Glutamatergic neuron (in vitro differentiated cells): ENCODE measurements at regions not wholly inside any gene's neighbourhood (a gene's known extent, or its start where the extent isn't known, plus 50 kb on each side); places are given as distances from the start of the nearest gene placed in this dataset.

Experiments used
- DNase-seq: peaks from one replicate; pipeline ENCODE4 v3.0.0; 2022
- H3K27ac Mint-ChIP-seq: one replicate; pipeline ENCODE4 v1.8.0; 2020; ENCODE audit warnings: mild to moderate bottlenecking, mixed read lengths, inconsistent platforms; ENCODE audit not compliant: unreplicated experiment
- H3K27me3 Mint-ChIP-seq: one replicate; pipeline ENCODE4 v1.8.0; 2020; ENCODE audit warnings: mild to moderate bottlenecking, moderate library complexity, mixed read lengths, inconsistent platforms; ENCODE audit not compliant: unreplicated experiment
- H3K36me3 Mint-ChIP-seq: one replicate; pipeline ENCODE4 v1.8.0; 2020; ENCODE audit warnings: mild to moderate bottlenecking, mixed read lengths, inconsistent platforms; ENCODE audit not compliant: unreplicated experiment
- H3K4me1 Mint-ChIP-seq: one replicate; pipeline ENCODE4 v1.8.0; 2020; ENCODE audit warnings: mild to moderate bottlenecking, low read depth, mixed read lengths, inconsistent platforms; ENCODE audit not compliant: unreplicated experiment
- H3K4me3 Mint-ChIP-seq: one replicate; pipeline ENCODE4 v1.8.0; 2020; ENCODE audit warnings: mild to moderate bottlenecking, mixed read lengths, inconsistent platforms; ENCODE audit not compliant: unreplicated experiment
- H3K9me3 Mint-ChIP-seq: one replicate; pipeline ENCODE4 v1.8.0; 2020; ENCODE audit warnings: mild to moderate bottlenecking, moderate library complexity, mixed read lengths, inconsistent platforms; ENCODE audit not compliant: unreplicated experiment
- TF ChIP-seq, protein P1 (sequence below): fragments of 200-600 bp; sonication (generic); IDR thresholded peaks from one replicate; pipeline ENCODE4 v1.5.0; 2021; ENCODE audit not compliant: partially characterized antibody, unreplicated experiment

DNA sequence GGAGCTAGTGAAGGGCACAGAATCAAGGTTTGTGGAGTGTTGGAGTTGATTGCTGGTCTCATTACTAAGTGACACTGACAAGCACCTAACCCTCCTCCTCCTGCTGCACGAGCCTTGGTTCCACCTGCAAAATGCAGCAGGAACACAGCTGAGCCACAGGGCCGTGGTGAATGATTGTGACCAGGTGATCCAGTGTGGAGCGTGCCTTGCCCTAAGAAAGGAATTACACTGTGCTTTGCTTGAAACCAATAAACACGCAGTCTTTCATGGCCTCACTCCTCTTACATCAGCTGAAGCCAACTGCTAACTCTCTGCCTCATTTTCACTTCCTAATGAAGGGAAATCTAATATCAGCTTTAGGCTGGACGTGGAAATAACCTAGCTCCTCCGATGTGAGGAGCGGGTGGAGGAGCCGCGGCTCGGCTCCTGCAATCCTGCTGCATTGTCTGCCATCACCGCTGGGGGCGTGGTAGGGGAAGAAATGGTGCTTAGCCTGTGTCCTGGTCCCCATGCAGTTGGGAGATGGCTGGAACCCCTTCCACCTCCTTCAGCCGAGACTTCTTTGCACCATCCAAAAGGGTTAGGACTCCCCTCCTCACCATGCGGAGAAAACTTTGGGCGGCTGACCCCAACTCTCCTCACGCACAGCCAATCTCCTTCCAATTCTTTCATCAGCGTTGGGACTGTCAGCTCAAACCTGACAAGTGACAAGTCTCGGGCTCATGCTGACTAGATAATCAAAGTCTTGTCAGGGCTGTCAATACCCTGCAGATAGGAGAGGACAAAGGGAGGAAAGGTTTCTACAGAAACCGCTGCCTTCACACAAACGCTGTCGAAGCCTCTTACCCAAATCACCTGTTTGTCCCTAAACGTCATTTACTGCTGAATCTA is 427.9 kb downstream of the ZNF536 start:
- no peak overlapping the region for H3K27ac Mint-ChIP-seq
- peaks cover 6% of the 10 kb centered on the region for H3K27me3 Mint-ChIP-seq
- peak; percentile 85 for DNase-seq
- no peak overlapping the region for H3K4me3 Mint-ChIP-seq
- TF ChIP-seq, protein P1, sequence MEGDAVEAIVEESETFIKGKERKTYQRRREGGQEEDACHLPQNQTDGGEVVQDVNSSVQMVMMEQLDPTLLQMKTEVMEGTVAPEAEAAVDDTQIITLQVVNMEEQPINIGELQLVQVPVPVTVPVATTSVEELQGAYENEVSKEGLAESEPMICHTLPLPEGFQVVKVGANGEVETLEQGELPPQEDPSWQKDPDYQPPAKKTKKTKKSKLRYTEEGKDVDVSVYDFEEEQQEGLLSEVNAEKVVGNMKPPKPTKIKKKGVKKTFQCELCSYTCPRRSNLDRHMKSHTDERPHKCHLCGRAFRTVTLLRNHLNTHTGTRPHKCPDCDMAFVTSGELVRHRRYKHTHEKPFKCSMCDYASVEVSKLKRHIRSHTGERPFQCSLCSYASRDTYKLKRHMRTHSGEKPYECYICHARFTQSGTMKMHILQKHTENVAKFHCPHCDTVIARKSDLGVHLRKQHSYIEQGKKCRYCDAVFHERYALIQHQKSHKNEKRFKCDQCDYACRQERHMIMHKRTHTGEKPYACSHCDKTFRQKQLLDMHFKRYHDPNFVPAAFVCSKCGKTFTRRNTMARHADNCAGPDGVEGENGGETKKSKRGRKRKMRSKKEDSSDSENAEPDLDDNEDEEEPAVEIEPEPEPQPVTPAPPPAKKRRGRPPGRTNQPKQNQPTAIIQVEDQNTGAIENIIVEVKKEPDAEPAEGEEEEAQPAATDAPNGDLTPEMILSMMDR, result peak; percentile 84
- H3K36me3 Mint-ChIP-seq, result no peaks in the 10 kb centered on the region
- H3K9me3 Mint-ChIP-seq, result peaks cover 5% of the 10 kb centered on the region
- H3K4me1 Mint-ChIP-seq, result peaks cover 3% of the 10 kb centered on the region

DNA sequence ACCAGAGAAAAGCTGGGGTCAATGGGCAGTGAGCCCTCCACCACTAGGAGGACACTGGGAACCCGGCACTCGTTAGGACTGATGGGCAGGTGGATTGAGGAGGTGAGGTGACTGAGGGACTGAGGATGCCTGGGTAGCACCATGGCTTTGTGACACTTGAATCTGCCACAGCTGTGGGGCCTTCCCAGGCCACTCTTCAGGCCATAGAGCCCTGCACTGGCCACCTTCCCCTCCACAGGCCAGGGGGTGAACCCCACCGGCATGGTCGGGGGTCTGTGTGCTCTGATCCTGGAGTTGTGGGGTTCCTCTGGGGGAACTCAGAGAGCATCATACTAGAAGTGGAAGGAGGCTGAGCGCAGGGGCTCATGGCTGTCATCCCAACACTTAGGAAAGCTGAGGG is 423.5 kb downstream of the ZNF536 start:
- TF ChIP-seq, protein P1, result peak; percentile 14
- H3K4me3 Mint-ChIP-seq, result no peak overlapping the region

DNA sequence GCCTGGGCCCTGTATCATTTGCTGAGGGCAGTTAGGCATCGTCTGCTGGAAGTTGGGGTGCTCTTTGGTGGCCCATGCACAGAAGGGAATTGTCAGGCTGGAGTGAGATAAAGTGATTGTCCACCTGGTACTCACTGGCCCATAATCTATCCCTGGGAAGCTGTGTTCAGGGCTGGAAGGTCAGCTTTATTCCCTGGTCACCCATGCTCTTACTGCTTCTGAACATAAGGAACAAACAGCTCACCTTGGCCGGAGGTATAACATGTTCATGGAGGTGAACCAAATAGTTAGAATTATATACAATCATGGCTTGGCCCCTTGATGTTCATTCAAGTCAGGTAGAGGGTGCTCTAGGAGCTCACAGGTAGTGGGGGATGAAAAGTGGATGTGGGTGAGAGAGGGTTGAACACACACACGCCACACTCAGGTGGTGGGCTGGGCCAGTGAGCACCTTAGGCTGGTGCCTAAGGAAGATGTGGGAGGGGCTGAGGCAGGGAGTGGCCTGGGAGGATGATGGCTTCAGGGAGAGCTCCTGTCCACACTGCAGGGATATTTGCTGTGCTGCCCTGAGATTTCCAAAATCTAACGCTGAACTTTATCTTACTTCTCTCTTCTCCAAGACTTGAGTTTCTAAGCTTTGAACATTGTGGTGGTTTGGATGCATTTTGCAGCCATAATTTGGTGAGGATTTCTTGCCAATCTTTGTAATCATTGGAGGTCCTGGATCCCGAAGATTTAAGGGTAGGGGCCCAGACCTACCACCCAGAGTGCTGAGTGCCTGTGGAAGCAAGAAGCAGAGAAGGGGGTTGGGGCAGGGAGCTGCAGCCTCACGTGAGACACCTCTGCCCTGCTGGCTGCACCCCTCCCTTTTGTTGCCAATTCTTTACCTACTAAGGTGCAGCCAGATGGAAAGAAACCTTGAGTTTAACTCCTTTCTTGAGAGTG is 420.6 kb downstream of the ZNF536 start:
- DNase-seq, result no peak
- TF ChIP-seq, protein P1, result no peak
- Mint-ChIP-seq H3K36me3 (no peaks in the 10 kb centered on the region), H3K4me3 (no peak overlapping the region), H3K27ac (no peak overlapping the region), H3K27me3 (peaks cover 4% of the 10 kb centered on the region), H3K4me1 (peaks cover 2% of the 10 kb centered on the region), H3K9me3 (peaks cover 2% of the 10 kb centered on the region)

More for the DNA sequence above, 423.5 kb downstream of the ZNF536 start:
- Mint-ChIP-seq H3K9me3 (peaks cover 4% of the 10 kb centered on the region), H3K27ac (no peak overlapping the region), H3K36me3 (no peaks in the 10 kb centered on the region), H3K4me1 (no peaks in the 10 kb centered on the region), H3K27me3 (peaks cover 4% of the 10 kb centered on the region)
- no peak for DNase-seq

DNA sequence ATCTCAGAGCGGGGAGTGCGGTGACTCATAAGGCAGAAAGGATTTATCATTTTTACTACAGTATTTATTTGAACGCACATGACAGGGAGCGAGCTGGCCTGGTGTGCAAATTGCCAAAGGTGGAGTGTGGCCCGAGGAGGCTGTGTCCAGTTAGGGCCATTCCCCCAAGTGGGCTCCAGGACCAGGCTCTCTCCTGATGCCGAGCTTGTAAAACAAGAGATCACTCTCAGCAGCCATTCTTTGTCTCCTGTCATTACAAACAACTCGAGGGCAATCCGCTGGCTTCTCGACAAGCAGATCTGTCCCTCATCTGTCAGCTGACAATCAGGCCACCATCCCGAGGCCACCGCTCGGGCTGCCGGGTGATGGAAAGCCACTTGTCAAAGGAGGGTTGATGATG is 418.9 kb downstream of the ZNF536 start:
- Mint-ChIP-seq H3K27me3 (peaks cover 4% of the 10 kb centered on the region), H3K9me3 (peaks cover 2% of the 10 kb centered on the region), H3K36me3 (no peaks in the 10 kb centered on the region), H3K4me1 (peaks cover 2% of the 10 kb centered on the region), H3K4me3 (no peak overlapping the region), H3K27ac (no peak overlapping the region)
- DNase-seq, result no peak
- TF ChIP-seq, protein P1, result no peak
